GM18505 (cell line): ENCODE measurements at regions not wholly inside any gene's neighbourhood (a gene's known extent, or its start where the extent isn't known, plus 50 kb on each side); places are given as distances from the start of the nearest gene placed in this dataset.

Experiments used
- ATAC-seq: cut with Tn5 transposase; IDR thresholded peaks from one replicate; pipeline ENCODE4 v1.9.1; 2021; ENCODE audit not compliant: unreplicated experiment
- POLR2A ChIP-seq: IDR thresholded peaks from 4 replicates; pipeline ENCODE4 v1.6.1; 2011; ENCODE audit warnings: borderline replicate concordance; ENCODE audit not compliant: insufficient read depth, insufficient read length; ENCODE audit errors: extremely low read depth

DNA sequence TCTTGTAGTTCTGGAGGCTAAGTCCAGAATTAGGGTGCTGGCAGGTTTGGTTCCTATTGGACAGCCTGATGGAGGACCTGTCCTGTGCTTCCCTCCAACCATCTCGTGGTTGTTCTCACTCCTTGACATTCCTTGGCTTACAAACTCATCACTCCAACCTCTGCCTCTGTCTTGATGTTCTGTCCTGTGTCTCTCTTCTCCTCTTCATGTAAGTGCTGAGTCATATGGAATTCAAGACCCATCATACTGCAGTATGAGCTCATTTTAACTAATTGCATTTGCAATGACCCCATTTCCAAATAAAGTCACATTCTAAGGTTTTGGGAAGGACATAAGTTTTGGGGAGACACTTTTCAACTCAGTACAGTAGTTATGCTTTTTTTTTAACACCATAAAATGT, 374.7 kb downstream of the TRIB2 start:
- no peak for ATAC-seq
- TF ChIP-seq POLR2A = no peak

GRCh38 chr2:13091861-13092378, 375.2 kb downstream of the TRIB2 start:
- no peak for ATAC-seq

DNA sequence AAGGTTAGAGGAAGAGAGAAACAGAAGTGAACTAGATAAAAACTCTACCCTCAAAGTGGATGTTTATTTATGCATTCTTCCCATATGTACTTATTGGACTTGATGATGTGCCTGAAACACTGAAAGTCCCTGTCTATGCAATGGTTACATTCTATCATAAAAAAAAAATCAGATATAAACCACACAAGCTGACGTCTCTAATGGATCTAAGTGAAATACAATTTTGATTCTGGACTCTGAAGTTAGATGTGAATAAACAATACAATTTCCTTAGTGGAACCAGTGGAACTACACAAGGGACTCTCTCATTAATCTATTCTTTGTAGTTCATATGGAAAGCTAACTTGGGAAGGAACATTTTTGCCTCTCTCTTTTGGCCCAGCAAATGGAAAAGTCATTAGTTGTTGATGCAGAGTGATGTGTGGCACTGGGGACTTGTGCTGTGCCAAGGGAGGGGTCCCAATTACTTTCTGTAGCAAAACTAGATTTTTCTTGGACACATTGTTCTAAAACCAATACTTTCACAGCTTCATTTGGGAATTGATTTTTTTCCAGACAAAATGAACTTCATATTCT, 376.8 kb downstream of the TRIB2 start:
- ATAC-seq = no peak
- TF ChIP-seq POLR2A = no peak

More at GRCh38 chr2:13091861-13092378, 375.2 kb downstream of the TRIB2 start:
- TF ChIP-seq POLR2A = no peak

DNA sequence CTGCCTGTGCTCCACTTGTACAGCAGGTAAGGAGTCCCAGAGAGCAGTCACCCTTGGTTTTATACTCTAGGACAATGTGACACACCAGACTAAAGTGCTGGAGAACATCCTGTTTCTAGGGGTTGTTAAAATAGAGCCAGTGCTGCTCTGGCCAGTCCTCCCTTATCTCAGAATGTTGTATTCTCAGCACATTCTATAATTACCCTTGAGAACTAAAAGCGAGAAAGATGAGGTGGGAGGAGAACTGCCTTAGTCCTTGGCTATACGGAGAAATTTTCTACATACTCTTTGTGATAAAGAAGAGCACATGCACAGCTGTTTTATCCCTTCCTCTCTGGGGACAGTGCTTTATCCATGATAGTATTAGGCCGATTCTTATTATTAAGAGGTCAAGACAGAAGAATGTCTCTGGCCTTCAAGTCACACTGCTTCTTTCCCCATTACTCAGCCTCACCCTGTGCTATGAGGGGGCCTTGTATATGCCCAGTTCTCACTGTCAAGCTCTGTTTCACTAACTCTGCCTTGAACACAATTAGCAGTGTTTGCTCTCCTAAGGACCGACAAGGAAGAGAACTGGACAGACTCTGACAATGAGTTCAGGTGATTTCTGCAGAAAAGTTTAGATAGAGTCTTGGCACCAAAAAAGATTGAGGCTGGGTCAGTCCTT, 385.8 kb downstream of the TRIB2 start:
- no peak for ATAC-seq
- no peak for TF ChIP-seq POLR2A

- TF ChIP-seq POLR2A = no peak
- no peak for ATAC-seq
Observed at GRCh38 chr2:13103151-13103550, 386.4 kb downstream of the TRIB2 start.

GRCh38 chr2:13103778-13104493, 387.2 kb downstream of the TRIB2 start:
- TF ChIP-seq POLR2A = no peak
- ATAC-seq = no peak

DNA sequence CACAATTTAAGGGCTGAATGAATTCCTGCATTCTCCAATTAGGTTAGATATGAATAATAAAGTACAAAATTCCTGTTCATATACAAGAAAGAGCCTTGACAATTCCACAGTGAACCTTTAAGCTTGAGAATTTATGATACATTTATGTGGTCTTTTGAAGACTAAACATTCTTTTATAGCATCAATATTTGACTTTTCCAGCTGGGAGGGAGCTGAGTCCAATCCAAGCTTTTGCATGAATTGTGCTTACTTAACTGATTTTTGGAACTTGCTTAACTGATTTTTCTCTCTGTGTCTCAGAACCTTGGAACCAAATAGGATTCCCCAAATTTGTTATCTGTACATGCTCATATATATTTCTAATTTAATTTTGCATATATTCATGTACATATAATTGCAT, 388.0 kb downstream of the TRIB2 start:
- ATAC-seq = no peak
- TF ChIP-seq POLR2A = no peak

GRCh38 chr2:13106302-13106701, 389.6 kb downstream of the TRIB2 start:
- no peak for TF ChIP-seq POLR2A
- ATAC-seq = no peak

GRCh38 chr2:13109516-13109915, 392.8 kb downstream of the TRIB2 start:
- ATAC-seq = no peak
- TF ChIP-seq POLR2A = no peak

- TF ChIP-seq POLR2A = no peak
- ATAC-seq = no peak
Observed at GRCh38 chr2:13110825-13111224, 394.1 kb downstream of the TRIB2 start.

- ATAC-seq = no peak
- TF ChIP-seq POLR2A = no peak
Observed at GRCh38 chr2:13113002-13113401, 396.3 kb downstream of the TRIB2 start.

GRCh38 chr2:13114391-13114790, 397.7 kb downstream of the TRIB2 start:
- TF ChIP-seq POLR2A = no peak
- ATAC-seq = no peak

DNA sequence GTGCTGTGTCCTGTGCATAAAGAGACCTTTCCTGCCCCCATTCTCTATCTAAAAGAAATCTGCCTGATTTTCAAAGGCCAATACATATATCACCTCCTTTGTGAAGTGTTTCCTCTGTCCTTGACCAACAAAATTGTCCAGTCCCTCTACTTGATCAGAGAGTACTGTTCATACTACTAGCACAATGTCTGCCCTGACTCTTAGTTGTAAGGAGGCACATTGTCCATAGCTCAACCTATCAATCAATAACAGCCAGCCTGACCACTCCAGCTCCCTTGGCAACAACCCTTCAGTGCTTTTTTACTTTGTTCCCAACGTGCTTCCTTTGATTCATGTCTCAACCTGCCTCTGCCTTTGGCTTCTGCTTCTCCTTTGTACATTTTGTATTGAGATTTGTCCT, 398.9 kb downstream of the TRIB2 start:
- no peak for TF ChIP-seq POLR2A
- no peak for ATAC-seq

DNA sequence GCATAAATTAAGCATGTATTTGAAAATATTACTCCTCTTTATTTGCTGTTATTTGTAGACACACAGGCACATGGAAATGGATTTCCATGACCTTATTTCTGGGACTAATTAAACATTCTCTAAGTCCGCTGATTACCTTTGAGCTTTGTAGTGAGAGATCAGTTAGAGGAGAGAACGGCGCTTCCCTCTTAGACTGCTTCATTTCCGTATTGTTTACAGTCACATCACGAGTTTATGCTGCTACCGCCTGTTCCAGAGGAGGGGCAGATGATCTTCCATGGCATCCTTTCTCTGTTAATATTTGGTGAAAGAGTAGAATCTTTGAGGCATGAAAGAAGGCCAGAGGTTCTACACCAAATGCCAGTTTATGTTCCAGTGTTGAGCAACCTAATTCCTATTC, 404.4 kb downstream of the TRIB2 start:
- TF ChIP-seq POLR2A = no peak
- ATAC-seq = no peak

DNA sequence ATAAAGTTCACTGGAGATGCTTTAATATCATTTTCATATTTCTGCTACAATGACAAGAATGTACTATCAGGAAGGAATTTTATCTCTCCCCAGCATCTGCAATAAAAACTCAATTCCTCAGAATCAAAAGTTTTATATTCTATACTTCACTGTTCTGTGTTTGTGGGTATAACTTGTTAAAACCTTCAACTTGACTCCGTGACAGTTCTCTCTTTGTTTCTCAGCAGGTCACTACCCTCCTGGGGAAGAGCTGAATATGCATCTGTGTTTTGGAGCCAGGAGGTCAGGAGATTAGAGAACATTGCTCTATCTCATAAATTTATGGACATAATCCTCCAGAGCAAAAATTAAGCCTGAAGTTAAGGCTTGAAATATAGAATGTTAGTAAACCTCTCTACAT, 411.4 kb downstream of the TRIB2 start:
- ATAC-seq = no peak
- TF ChIP-seq POLR2A = no peak

DNA sequence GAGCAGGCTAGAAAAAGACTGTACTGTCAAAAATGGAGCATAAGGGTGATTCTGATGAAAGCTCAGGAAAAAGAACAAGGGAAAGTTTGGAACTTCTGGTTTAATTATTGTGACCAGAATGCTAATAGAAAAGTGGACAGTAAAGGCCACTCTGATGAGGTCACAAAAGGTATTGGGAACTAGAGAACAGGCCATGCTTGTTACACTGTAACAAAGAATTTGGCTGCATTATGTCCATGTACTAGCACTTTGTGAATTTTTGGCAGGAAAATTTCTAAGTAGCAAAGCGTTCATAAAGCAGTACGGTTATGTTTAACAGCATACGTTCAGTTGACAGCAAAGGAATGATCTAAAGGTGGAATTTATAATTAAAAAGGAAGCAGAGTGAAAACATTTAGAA, 418.6 kb downstream of the TRIB2 start:
- TF ChIP-seq POLR2A = no peak
- no peak for ATAC-seq
